ENCODE measurements at regions not wholly inside any gene's neighbourhood (a gene's known extent, or its start where the extent isn't known, plus 50 kb on each side); places are given as distances from the start of the nearest gene placed in this dataset.
A peak's percentile ranks its signal among the peaks of the same experiment; 100 is the strongest.
"Not testable (repeated sequence)": the region's sequence is repeated elsewhere in the genome, so short reads cannot be mapped to it uniquely, and the experiment has no call there.

DNA sequence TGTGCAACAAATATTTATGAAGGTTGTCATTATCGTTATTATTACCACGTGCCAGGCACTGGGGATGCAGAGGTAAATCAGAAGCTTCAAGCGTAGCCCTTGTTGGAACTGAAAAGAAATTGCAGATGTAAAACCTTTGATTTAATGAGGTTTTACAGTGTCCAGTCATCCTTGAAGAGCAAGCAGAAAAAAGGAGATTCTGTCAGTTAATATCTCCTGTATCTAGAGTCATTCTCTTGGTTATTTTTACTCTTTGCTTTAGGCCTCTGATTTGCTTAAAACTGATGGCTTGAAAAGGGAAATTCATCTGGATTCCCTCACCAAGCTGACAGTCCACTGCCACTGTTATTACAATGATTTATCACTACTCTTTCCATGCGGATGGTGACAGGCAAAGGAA is 179.3 kb downstream of the GALC start:
- DNase-seq = no peak

DNA sequence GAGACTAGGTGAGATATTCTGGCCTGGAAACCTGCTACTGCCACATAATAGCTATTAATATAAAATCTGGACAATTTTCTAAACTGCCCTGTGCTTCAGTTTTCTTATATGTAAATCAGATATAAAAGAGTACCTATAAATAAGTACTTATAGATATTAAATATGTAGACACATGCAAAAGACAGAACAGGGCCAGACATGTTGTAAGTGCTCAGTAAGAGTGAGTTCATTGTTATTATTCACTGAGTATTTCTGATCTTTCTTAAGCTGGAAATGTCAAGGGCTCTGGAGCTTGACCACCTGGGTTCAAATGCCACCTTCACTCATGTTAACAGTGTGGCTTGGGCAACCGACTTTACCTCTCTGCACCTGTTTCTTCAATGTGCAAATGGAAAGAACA is 179.8 kb downstream of the GALC start:
- DNase-seq = no peak

DNA sequence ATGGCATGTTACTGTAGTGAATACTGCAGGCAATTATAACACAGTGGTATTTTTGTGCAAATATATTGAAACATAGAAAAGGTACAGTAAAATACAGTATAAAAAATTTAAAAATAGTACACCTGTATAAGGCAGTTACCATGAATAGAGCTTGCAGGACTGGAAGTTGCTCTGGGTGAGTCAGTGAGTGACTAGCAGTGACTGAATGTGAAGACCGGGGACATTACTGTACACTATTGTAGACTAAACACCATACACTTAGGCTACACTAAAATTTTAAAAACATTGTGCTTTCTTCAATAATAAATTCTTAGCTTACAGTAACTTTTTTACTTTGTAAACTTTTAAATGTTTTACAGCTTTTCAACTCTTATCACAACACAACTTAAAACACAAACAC is 181.7 kb downstream of the GALC start:
- no peak for DNase-seq

DNA sequence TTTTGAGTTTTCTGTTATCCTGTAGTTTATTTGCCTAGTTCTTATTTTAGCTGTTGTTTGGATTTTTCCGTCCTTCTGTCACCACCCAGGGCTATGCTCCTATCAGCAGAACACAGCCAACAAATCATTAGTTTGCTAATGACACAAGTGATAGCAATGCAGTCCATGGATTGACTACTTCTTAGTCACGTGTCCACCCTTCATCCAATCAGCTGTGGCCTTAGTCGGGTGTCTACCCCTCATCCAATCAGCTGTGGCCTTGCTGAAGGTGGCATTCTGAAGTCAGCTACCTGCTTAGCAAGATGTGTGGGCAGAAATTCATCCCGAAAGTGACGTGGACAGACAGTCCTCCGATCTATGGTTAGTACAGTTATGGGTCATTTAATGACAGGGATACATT is 182.3 kb downstream of the GALC start:
- DNase-seq = no peak

DNA sequence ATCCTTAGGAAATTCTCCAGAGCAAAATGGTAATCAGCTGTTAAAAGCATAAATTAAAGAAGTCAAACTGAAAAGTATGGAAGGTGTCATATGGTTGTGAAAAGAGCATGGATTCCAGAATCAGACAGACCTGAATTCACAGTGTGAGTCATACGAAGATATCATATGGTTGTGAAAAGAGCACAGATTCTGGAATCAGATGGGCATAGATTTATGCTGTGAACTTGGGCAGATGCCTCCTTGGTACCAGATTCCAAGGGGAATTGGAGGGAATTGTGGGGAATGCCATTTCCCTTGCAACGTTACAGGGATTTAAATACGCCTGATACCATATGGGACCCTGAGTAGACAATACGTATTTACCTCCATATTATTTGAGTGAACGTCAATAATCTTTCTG is 183.7 kb downstream of the GALC start:
- no peak for DNase-seq

DNA sequence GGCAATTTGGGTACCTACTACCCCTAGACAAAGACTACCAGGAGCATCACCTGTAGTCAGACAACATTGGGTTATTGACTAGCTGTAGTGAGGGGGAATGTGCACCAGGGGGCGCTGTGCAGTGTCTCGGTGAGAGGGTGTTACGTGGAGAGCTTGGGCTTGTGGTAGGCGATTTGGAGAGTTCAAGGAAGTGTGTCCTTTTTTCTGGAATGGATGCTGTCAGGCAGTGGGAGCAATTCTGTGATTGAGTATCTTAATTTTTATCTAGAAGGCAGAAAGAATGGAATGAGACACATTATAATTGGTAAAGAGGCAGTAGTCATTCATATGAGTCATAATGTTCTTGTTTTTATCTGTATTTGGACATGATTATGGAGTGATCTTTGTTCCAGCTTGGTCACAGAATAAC is 187.7 kb downstream of the GALC start:
- peak; percentile 17 for DNase-seq

DNA sequence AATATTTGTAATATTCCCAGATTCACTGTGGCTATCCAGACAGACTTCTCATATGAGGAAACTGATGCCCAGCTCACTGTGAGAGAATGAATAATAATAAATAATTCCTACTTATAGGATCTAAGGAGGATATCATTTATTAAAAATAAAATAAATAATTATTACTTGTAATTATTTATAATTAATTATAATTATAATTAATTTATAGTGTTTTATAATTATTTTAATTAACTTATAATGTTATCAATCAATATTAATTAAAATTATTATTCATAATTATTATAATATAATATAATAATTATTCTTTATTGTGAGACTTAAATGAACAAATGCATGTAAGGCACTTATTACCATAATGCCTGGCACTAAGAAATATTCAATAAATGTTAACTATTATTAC is 192.8 kb downstream of the GALC start:
- DNase-seq = no peak

DNA sequence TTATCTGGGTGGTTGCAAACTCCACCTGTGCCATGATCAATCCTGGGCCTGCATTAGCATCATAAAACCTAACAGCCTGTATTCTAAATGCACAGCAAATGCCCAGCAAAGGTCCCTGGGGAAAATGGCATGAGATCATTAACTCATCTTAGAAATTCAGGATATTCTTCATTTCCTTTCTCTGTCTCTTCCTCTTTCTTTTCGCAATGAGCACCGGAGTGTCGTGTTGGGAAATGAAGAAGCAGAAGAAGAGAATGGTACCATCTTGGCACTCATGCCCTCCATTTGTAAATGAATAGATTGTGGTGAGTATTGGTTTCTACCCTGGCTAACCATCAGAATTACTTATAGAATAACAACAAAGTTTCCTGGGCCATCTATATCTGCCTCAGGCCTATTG is 193.6 kb downstream of the GALC start:
- no peak for DNase-seq

DNA sequence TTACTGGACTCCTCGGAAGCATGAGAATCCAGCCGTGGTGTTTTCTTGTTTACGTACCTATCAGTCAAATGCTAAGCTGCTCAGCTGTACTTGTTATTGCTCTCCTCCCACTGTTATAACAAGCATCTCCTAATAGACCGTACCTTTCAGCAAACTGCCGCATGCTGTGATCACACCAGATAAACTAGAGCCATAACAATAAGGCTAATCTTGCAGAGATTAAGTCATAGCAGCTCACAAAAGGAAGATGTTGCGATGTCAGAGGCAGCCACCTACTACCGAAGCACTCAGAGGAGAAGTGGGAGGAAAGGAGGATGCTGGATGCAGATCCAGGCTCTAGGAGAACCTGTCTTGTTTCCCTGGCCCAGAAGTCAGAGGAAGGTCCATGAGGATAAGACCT is 196.0 kb downstream of the GALC start:
- no peak for DNase-seq

DNA sequence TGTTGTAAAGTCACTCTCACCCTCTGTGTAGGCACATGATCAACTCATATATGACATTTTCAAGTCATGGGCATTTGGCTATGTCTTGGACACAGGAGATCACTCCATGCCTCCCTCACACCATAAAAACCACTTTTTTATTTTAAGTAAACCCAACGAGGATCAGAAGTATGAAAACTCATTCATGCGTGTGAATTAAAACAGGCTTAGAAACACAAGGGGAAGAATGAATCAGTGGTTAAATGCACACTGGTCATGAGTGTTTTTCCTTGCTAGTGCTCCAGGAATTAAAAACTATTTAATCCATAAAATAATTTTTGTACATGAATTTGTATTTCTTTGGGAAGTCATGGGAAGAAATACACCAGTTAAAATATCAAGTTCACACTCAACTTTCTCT is 198.4 kb downstream of the GALC start:
- DNase-seq = no peak

DNA sequence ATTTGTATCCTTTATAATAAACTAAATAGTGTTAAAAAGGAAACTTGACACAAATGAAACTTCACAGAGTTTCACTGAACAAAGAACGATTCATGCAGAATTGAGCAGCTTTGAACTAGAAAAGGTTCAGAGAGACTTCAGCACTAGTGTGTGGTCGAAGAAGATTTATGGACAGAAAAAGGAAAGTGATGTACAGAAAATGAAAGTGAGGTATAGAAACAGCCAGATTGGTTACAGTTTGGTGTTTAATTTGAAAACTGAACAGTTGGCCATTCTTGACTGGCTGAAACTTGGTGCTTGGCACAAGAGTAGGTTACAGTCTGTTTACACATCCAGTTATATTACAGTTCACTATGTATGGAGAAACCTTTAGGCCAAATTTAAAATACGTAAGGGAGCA is 207.1 kb downstream of the GALC start:
- no peak for DNase-seq

DNA sequence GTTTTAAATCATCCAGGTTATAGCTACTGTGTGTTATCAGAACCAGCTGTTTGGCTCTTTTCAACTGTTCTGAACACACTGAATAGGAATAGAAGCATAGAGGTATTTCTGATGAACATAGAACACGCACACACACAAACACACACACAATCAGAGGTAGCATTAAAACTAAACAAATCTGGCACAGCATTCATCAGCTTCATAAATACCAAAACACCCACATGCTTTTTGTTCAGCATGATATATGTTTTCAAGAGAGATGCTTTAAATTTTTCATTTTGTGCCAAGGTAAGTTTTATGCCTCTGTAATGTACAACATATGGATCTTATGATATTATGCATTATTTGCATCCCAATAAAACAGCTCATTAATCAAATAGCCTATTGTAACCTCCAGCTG is 208.6 kb downstream of the GALC start:
- DNase-seq = no peak

DNA sequence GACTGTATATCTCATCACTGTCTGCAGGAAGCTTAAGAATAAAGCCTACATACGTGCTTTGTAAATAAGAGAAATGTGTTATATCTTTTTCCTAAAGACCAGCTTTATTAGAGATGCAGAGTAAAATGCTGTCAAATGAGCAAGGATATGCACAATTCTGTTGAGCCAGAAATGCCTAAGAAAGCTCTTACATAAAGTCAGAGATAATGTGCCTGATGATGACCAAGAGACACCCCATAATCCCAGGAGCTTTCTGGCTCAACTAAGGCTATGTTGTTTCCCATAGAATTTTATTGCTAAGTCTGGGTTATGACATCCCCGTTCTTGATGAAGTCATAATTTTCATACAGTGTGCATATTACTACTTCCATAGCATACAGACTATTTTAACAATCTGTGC is 209.9 kb downstream of the GALC start:
- DNase-seq = no peak

DNA sequence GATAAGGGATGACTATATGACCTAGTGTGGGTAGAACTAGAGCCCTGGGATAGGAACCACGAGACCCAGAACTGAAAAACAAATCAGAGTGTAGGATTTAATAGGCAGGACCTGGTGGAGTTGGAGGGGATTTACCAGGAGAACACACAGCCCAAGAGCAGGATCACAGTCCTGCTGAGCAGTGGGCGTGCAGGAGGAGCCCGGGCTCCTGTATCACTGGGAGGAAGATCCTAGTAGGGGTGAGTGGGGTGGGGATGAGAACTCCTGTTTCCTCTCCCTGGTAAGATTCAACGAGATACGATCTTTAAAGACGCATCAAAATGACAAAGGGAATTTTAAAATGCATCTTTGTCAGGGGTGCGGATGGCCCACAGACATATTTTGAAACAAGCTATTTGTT is 220.1 kb downstream of the GALC start:
- DNase-seq = no peak

DNA sequence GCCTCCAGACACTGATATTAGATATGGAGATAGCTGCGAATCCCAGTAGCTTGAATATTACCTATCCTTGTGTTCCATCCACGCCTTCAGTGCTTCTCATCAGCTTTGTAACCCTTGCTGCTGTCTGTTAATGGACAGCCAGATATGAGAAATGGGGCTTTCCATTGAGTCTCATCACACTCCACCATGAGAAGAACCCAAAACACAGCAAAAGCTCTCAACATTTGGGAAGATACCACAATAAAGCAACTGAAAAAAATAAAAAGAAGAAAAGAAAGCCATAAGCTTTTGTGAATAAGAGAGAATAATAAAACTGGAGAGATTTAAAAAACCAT is 225.4 kb downstream of the GALC start:
- DNase-seq = no peak

DNA sequence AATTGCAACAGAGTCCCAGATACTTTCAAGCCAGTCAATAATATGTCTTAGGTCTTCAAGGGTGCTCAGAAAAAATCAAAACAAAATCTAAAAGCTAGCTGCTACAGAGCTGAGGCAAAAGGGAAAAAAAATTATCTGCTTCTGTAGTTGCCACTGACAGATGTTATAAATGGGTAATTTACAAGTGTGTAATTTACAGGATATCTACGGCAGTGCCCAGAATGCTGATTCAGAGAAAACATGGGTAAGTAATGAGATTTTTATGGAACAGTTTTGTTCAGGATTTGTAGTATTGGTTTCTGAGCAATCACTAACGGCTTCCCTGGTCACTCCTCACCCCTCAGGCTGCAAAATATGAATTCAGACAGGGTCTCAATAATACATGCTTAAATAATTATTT is 234.1 kb downstream of the GALC start:
- no peak for DNase-seq

DNA sequence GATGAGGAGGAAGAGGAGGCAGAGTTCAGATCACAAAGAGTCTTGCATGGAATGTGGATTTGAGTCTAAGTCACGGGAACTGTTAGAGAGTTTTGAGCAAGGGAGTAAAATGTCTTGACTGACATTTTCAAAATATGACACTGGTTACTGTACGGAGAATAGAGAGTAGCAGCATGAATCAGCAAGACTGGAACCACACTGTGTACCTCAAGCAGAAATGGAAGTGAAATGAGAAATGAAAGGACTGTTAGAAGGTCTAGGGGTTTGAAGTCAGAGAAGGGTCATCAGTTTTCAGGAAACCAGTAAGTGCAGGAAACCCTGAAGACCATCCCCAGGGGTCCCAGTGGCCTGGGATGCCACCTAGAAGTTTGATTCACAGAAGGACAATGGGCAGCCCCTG is 236.3 kb downstream of the GALC start:
- DNase-seq = no peak

DNA sequence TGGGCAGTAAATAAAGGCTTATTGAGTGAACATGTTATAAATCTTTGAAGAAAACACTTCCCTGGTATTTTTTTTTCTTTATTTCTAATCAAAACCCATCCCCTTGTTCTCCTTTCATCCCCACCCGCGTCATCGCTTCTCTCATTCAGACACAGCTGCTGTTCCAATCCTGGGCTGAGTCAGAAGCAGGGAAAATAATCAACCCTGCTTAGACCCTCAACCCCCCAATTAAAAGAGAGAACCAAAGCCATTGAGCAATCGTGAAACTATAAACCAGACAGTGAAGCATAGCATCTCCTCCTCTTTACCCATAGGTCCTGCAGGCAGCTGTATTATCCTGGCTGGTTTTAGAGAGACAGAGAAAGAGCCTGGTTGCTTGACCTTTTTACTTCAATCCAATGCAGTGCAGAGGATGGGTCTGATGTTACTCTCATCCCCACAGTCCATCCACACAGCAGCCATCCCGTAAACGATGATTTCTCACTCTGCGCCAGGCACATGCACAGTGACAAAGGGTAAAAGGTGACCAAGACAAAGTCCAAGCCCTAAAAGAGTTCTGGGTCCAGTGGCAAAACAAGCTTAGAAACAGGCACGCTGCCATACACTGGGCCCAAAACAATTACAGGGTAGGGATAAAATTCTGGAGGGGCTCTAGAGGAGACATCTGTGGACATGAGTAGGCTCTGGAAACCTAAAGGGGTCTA is 238.3 kb downstream of the GALC start:
- DNase-seq = no peak

DNA sequence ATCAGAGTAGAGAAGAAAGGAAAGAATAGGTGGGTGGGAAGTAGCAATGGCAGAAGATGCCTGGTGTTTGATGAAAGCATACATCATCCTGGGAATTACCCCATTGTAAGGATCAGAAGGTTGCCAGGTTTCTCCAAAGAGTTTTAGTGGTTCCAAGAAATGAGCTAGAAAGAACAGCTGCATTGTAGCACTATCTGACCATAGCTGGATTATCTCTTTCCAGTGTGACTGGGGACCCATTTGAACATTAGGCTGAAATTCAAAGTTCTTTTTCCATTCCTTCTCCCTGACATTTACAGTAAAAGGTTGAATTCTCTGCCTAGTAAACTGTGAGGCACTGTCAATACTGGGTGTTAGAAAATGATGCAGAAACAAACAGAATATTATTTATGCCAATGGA is 244.4 kb downstream of the GALC start:
- no peak for DNase-seq

DNA sequence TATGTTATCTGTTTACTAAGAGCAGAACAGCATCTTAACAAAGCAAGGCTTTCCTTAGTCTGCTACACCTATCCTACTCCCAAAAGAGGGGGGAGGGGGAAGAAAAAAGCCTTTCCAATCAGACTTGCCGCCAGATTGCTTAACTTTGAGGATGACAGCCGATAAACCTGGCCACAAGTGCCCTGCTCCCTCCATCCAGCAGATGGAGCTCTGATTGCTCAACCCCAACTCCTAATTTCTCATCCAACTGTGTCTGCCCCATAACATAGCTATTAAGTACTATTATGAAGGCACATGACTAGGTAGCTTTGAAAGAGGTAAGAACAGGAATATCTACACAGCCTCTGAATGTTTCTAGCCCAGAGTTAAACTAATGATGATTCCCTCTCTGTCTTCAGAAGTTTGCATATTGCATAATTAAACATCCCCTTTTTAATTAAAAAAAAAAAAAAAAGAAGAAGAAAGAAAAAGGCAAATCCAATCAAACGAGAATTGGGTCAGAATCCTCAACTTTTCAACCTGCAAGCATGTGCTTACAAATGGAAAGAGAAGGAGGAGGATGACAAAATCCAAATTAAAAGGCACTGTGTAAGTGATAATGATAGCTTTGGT is 247.4 kb downstream of the GALC start:
- no peak for DNase-seq

DNA sequence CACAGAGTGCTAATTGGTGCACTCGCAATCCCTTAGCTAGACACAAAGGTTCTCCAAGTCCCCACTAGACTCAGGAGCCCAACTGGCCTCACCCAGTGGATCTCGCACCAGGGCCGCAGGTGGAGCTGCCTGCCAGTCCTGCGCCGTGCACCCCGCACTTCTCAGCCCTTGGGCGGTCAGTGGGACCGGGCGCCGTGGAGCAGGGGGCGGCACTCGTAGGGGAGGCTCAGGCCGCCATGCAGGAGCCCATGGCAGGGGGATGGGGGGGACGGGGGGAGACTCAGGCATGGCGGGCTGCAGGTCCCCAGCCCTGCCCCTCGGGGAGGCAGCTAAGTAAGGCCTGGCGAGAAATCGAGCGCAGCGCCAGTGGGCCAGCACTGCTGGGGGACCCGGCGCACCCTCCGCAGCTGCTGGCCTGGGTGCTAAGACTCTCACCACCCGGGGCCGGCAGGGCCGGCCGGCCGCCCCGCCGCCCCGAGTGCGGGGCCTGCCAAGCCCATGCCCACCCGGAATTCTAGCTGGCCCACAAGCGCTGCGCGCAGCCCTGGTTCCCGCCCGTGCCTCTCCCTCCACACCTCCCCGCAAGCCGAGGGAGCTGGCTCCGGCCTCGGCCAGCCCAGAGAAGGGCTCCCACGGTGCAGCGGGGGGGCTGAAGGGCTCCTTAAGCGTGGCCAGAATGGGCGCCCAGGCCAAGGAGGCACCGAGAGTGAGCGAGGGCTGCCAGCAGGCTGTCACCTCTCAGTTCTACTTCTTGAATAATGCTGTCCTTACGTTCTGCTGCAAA is 258.2 kb downstream of the GALC start:
- DNase-seq = not testable (repeated sequence)

DNA sequence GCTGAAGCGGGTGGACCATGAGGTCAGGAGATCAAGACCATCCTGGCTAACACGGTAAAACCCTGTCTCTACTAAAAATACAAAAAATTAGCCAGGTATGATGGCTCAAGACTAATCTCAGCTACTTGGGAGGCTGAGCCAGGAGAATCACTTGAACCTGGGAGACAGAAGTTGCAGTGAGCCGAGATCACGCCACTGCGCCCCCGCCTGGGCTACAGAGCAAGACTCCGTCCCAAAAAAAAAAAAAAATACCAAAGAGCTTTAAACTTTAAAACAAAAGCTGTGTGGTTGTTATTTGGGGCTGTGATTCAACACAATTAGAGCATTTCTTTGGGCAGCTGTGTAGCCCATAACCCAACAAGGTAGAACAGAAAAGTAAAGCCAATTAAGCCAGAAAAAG is 259.9 kb downstream of the GALC start:
- not testable (repeated sequence) for DNase-seq

DNA sequence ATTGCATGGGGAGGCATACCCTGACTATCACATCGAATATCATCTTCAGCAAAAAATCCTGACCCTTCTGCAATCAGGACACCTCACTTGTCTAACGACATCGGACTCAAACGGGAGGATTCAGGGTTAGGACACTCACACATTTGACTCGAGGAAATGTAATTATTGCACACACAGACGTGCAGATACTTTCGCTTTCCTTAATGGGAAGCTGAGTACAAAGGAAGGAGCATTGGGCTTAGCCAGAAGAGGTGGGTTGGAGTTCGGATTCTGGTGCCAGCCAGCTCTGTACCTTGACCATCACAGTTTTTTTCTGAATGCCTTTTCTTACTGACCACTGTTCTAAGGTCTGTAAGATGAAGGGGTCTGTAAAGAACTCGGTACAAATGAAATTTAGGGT is 260.4 kb downstream of the GALC start:
- no peak for DNase-seq

DNA sequence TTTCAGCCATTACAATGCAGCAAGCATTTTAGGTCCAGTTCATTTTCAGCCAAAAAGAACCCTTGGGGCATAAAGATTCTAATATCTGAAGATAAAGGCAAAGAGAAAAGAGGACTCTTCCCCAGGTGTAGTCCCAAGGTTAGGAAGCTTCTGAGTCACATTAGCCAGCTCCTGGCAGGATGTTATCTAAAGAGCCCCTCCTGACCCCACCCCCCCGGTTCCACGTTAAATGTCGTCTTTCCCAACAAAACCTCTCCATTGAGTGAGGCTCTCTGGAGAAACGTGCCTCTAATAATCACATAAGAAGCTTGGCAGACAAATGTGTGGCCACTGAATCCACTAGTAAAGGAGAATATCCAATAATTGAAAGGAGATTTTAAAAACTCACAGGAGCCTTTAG is 267.7 kb downstream of the GALC start:
- DNase-seq = no peak
